Right kidney (tissue), 1 donor: ENCODE measurements at regions not wholly inside any gene's neighbourhood (a gene's known extent, or its start where the extent isn't known, plus 50 kb on each side); places are given as distances from the start of the nearest gene placed in this dataset.
"Not testable (repeated sequence)": the region's sequence is repeated elsewhere in the genome, so short reads cannot be mapped to it uniquely, and the experiment has no call there.

Experiments
- DNase-seq: peaks from one replicate; pipeline ENCODE4 v3.0.0-alpha.2; 2016

DNA sequence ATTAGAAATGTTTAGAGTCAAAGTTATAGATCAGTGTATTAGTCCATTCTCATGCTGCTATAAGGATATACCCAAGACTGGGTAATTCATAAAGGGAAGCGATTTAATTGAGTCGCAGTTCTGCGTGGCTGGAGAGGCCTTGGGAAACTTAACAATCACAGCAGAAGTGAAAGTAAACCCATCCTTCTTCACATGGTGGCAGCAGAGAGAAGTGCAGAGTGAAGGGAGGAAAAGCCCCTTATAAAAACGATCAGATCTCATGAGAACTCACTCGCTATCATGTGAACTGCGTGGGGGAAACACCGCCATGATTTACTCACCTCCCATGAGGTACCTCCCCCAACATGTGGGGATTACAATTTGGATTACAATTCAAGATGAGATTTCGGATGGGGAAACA is 871.5 kb downstream of the DIPK2A start:
- no peak for DNase-seq

DNA sequence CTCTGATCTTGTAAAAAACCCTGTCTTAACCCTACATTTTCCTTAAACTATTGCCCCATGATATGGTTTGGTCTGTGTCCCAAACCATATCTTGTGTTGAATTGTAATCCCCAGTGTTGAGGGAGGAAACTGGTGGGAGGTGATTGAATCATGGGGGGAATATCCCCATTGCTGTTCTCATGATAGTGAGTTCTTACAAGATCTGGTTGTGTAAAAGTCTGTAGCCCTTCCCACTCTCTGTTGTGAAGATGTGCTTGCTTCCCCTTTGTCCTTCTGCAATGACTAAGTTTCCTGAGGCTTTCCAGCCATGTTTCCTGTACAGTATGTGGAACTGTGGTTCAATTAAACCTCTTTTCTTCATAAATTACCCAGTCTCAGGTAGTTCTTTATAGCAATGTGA is 881.4 kb downstream of the DIPK2A start:
- DNase-seq, result no peak

DNA sequence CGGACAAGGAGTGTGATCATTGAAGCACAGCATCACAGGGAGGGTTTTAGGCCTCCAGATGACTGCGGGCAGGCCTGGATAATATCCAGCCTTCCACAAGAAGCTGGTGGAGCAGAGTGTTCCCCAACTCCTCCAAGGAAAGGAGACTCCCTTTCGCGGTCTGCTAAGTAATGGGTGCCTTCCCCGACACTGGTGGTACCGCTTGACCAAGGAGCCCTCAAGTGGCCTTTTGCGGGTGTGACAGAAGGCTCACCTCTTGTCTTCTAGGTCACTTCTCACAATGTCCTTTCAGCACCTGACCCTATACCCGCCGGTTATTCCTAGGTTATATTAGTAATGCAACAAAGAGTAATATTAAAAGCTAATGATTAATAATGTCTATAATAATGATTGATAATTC is 882.4 kb downstream of the DIPK2A start:
- not testable (repeated sequence) for DNase-seq

DNA sequence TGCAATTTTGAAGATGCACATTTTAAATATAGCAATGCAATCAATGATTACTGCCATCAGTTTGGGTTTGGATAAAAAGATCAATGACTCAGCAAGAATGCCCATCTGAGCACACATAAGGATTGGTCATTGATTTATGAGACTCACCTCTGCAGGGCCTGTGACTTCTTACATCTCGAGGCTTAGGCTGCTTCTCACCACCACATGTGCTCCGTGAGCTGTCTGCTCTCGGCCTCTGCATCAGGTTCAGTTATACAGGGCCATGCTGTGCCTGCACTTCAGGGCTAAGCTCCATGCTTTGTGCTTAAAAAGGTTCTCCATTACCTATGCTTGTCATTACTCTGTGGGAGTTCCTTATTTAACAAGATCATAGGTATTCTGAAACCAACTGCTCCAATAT is 887.5 kb downstream of the DIPK2A start:
- DNase-seq, result no peak

DNA sequence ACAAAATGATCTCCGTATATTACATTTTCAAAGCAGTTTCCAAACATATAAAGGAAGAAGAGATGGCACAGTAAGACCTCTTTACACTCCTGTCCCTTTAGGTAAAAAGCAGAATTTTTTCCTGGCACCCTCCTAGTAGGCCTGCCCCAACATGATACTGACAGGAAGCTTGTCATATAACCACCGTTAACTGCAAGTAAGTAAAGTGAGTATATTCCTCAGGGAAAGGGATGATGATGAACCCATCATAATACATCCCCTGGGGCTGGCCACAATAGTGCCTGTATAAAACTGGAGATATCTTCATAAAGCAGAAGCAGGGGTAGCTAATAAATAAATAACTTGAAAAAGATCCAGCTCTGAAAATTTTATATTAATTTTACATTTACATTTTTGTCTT is 893.0 kb downstream of the DIPK2A start:
- DNase-seq, result no peak

DNA sequence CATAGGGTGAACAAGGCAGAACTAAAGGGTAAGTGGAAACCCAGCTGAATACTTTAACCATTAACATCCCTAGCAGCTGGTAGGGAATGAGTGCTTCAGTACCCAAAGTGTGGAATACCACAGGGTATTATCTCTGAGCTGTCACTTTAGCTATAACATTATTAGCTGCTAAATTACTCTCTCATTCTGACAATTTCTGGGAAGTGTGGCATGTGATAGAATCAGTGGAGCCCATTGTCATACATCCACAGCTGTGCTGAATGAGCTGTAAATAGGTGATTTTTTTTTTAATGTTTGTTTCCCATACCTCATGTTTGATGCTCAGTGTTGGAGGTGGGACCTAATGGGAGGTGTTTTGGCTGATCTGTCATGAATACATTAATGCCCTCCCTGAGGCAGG is 894.3 kb downstream of the DIPK2A start:
- DNase-seq, result no peak

DNA sequence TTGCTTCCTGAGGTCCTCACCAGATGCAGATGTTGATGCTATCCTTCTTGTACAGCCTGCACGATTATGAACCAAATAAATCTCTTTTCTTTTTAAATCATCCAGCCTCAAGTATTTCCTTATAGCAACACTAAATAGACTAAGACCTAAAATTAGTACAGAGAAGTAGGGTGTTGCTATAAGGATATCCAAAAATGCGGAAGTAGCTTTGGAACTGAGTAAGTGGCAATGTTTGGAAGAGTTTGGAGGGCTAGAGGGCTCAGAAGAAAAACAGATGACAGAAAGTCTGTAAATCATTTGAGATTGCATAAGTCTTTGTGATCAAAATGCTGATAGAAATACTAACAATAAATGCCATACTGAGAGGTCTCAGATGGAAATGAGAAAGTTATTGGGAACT is 894.9 kb downstream of the DIPK2A start:
- DNase-seq, result peak; percentile 4

DNA sequence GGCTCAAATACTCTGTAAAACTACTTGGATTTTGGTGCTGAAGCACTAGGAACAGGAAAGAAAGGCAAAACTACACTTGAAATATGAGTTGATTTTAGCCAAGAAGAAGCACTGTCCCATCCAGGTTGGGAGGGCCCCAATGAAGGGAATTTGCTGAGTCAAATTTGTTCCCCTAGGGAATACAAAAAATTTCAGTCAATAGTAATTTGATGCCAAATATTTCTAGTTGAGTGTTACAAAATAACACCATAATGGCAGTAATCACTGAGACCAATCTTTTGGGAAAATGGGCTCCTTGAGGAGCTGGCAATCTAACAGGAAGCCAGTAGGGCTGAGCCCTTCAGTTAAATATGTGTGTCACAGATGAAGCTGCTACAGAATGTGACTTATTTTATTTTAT is 896.9 kb downstream of the DIPK2A start:
- no peak for DNase-seq

DNA sequence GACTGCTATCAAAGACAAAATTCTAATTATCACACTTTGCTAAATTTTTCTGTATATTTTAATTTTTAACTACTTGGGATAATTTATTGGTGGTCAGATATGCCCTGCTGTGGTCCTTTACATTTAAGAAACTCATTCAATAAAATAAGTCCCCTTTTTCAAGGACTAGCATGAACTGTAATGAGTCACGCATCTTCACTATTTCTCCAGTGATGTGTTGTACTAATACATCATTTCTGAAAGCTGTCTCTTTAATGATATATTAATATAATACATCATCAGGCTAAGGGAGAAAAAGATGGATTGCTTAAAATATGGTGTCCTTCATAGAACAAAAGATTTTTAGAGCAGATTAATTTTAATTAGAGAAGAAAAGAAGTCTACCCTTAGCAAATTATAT is 901.4 kb downstream of the DIPK2A start:
- no peak for DNase-seq

DNA sequence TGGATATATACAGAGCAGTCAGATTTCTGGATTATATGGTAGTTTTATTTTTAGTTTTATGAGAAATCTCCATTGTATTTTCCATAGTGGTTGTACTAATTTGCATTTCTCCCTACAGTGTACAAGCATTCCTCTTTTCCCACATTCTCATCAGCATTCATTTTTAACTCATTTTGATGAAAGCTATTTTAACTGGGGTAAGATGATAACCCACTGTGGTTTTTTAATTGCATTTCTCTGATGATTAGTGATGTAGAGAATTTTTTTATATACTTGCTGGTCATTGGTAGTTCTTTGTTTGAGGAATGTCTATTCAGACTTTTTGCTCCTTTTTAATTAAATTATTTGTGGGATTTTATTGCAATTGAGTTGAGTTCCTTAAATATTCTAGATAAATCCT is 903.6 kb downstream of the DIPK2A start:
- DNase-seq, result no peak

DNA sequence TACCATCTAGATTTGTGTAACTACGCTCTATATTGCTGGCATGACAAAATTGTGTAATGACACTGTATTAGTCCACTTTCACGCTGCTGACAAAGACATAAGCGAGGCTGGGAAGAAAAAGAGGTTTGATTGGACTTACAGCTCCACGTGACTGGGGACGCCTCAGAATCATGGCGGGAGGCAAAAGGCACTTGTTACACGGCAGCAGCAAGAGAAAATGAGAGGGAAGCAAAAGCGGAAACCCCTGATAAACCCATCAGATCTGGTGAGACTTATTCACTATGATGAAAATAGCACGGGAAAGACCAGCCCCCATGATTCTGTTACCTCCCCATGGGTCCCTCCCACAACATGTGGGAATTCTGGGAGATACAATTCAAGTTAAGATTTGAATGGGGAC is 905.7 kb downstream of the DIPK2A start:
- no peak for DNase-seq

DNA sequence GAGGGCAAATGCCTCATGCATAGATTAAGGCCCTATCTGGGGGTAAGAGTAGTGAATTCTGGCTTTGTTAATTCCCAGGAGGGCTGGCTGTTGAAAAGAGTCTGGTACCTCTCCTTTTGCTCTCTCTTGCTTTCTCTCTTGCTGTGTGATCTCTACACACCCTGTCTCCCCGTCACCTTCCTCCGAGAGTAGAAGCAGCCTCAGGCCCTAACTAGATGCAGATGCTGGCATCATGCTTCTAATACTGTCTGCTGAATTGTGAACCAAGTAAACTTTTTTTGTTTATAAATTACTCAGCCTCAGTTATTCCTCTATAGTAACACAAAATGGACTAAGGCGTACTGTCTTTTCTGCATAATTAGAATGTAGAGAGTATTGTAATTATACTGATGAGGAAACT is 908.1 kb downstream of the DIPK2A start:
- DNase-seq, result no peak

DNA sequence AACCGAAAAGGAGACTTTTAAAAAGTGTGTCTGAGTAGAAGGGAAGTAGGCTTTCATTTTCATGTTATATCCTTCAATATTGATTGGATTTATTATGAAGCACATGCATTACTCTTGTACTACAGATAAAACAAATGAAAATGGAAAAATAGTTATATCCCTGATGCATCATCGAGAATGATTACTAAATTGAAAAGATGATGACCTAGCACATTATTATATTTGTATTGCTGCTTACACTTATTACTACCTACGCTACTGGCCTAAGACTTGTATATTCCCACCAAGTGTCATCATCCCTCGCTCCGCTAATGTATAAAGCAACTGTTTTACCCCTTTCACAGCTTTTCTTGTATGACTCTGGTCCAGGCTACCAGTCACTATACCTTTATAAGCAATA is 922.4 kb downstream of the DIPK2A start:
- DNase-seq, result no peak

DNA sequence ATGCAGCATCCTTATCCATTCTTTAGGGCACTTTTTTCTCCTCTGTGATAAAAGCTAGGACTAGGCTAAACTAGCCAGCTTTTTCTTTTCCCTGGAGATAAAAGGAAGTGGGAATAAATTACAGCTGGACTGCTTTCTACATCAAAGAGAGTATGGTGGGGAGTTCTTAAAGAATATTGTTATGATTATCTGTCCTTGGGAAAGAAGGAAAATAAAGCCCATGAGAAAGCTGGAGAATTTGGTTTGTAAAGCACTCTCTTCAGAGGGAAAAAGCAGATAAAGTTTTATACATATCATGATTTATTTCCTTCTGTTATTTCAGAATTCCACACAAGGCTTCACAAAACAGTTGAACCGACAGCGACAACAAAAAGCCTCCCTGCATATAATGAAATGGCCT is 923.0 kb downstream of the DIPK2A start:
- peak; percentile 4 for DNase-seq

DNA sequence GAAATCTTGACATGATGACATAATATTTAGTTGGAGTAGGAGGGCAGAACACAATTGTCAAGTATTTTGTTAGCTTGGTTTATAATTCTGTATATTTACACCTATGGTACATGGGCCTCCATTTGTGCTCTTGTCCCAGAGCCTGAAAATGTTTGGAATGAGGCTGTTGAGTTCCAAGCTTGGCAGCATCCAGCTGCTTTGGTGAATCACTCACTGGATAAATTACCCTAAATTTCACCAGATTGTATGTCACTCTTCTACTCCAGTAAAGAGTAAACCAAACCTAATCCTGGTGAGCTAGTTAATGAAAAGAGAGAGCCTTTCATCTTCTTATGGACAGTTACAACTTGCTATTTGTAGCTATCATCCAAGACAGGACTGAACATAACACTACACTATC is 928.7 kb downstream of the DIPK2A start:
- DNase-seq, result no peak

DNA sequence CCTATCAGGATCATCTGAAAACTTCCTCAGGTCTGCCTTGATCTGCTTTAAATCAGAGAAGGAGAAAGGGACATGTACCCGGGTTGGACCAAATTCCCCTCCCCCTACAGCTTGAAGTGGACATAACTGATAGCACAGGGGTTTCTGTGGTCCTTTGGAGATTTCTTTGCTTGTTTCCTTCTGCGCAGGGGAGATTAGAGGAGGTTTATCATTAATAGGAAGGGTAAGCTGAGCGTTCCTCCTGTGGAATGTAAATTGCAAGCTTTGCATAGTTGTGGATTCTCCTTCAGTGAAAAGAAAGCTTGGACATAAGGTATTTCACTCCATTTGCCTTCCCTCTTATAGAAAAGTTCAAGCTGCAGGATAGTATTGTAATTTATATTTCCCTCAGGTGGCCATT is 936.0 kb downstream of the DIPK2A start:
- DNase-seq, result not testable (repeated sequence)

DNA sequence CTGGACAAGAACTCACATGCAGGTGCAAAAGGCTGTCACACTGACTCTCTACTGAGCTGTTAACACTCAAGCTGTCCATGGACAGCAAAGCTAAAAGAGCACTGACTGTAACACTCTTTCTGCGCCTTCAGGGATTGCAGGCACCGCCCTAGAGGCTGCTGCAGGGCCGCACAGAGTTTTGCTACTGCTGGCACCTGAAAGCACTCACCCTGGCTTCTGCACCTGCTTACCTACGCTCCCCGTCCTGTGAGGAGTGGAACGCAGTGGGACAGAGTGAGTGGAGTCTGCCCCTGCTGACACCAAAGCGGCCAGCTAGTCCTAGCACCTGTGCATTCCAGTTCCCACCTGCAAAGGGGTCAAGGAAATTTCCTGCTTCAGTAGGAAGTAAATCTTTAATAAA is 941.3 kb downstream of the DIPK2A start:
- DNase-seq, result no peak

DNA sequence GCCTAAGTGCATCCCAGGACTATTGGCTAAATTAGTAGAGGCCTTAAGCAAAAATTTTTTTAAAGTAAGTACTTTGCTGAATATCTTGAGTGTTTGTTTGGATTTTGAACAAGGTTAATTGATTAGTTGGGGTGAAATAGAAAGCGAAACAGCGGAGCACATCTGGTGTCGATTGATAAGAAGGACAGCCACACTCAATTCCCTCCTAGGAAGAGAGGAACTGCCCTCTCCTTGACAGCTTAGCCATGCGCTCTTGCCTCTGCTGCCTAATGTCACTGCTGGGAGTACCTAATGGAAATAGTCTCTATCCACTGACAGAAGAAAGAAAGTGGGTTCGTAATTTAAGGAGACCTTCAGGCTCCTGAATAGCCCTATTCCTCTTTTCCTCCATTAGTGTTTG is 943.6 kb downstream of the DIPK2A start:
- DNase-seq, result no peak

DNA sequence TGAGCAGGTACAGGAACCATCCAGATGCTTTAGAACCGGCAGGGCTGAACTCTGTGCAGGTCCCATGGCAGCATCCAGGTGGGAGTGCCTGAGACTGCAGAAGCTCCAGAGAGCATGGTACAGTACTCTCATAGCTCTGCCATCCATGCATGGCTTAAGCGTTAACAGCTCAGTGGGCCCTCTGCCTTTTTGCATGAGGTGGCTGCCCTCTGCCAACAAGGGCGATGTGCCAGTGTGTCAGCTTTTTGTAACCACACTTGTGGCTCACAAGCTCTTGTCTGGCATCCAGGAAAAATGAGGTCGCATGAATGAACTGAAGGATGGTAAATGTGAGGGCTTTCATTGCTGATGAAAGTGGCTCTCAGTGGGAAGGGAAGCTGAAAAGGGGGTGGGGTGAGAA is 950.1 kb downstream of the DIPK2A start:
- no peak for DNase-seq

DNA sequence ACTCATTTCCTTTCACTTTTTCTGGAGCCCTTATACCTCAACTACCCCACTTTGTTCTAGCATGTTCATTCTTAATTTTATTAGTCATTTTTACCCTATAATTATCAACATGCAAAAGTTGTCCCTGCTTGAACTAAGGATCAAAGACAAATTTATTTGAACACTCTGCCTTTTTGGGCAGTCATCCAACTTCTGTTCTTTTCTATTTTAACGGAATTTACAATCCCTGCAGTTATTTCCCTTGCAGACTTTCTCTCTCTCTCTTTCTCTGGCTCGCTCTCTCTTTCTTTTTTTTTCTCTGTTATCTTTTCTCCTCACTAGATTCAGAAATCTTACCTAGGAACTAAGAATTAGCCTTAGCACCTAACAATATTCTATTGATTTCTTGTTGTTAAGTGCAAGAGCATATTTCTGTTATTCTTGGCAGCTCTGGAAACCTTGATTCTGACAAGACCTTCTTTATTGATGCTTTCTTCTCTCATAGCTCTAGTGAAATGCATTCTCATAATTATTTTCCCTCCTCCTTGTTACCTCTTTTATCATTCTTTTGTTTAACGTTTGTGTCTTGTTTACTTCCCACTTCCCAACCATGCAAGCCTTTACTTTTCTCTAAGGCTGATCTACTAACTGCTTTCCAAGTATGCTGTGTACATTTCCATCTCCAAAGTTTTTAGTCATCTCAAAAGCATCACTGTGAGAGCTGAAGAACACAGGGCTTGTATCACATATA is 951.6 kb downstream of the DIPK2A start:
- DNase-seq, result no peak

DNA sequence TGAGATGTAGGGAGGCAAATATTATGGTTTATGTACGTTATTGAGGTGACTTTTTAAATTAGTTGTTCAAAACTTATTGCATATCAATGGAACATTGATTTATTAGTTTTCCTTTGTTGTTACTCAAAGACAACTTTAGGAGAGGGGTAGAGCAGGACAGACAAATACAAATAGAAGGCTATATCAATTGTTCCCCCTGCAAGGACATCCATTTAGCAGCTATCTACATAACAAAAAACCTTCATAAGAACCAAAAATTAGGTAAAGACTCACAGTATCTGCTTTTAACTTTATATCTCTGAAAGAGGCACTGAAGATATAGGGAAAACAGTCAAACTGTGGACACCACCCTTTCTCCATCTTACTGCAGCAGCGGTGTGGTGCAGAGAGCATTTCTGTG is 958.8 kb downstream of the DIPK2A start:
- no peak for DNase-seq

DNA sequence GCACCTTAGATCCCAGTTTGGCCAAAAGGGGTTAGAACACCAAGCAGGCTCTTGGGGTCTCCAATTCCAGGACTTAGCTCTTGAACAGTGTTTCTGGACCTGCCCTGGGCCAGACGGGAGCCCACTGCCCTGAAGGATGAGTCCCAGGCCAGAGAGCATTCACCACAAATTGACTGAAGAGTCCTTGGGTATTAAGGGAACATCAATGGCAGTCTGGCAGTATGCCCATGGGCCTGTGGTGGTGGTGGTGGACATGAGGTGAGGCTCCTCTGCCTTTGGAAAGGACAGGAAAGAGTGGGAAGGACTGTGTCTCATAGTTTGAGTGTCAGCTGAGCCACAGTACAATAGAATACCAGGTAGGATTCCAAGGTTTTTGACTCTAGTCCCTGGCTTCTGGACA is 960.0 kb downstream of the DIPK2A start:
- DNase-seq, result no peak

DNA sequence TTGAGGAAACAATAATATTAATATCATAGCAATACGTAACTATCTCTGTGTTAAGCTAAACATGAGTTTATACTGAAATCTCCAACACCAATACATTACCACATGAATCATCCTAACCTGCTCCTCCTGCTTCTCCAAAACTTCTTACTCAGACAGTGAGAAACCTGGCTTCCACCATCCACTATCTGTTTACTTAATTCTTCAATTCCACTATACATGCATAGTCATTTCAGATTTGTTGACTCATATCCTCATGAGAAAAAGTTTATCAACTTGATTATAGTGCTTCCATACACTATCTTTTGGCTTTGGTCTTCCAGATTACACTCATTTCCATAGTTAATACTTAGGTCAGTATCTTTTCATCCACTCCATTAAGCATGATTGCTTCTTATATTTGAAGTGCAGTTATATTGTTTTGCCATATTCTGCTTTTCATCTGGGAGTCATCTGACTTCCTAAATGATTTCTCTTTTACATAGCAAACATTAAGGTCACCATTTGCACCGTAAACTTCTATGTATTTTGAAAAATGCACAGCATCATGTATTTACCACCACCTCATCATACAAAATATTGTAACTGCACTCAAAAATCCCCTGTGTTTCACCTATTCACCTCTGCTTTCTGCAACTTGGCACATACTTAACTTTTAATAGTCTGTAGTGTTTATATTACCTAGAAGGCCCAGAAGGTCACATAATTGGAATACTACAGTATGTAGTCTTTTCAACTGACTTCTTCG is 970.6 kb downstream of the DIPK2A start:
- DNase-seq, result no peak

DNA sequence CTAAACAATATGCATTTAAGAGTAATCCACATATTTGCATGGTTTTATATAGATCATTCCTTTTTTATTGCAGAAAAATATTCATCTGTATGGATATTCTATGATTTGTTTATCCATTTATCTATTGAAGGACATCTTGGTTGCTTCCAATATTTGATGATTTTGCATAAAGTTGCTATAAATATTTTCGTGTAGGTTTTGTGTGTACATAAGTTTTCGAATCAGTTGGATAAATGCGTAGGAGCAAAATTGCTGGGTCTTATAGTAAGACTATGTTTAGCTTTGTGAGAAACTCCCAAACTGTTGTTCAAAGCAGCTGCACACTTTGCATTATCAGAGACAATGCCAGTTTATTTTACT is 971.2 kb downstream of the DIPK2A start:
- no peak for DNase-seq

DNA sequence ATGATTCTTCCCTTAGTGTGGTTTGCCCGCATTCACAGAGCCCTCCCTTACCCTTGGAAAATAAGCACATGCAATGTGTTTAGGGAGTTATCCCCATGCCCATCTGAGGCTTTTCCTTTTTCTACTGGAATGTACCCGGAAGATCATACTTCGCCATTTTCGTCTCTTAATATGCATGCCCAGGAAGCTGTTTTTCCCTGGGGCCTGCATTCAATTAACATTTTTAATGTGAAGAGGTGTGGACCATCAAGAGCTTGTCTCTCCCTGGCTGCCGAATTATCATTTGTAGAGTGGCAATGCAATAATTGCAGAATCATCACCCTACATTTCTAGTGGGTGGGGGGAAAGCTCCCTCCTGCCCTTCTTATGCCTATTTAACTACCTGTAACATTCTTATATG is 976.3 kb downstream of the DIPK2A start:
- DNase-seq, result no peak
